Endothelial cell of umbilical vein (primary cell): ENCODE measurements at regions not wholly inside any gene's neighbourhood (a gene's known extent, or its start where the extent isn't known, plus 50 kb on each side); places are given as distances from the start of the nearest gene placed in this dataset.
A peak's percentile ranks its signal among the peaks of the same experiment; 100 is the strongest.

ENCODE experiments used
- BruUV-seq: library from RNA; stranded (reverse); fragments of 400-500 nt; replicated peaks from 2 replicates; lab custom pipeline; 2021; lab: Mats Ljungman, UMichigan
- CTCF ChIA-PET: fragments of 300-600, 350-600 bp; sonication (Branson Sonifier 250); formaldehyde crosslinking; loops from one replicate; lab custom pipeline; 2021; ENCODE audit warnings: antibody characterized with exemption, inconsistent platforms; lab: Charles Lee
- POLR2A ChIA-PET: fragments of 300-600, 350-600 bp; sonication (Branson Sonifier 250); formaldehyde crosslinking; loops from one replicate; lab custom pipeline; 2021; ENCODE audit warnings: antibody characterized with exemption, inconsistent platforms; lab: Charles Lee
- DNase-seq: peaks from one replicate; pipeline ENCODE4 v3.0.0-alpha.2; 2011; ENCODE audit warnings: low read depth, low spot score
- FAIRE-seq: peaks from 2 replicates; lab custom pipeline; 2011; peaks lifted over from hg19 to GRCh38; lab: Jason Lieb, UNC
- H2AFZ ChIP-seq: 2 replicates; pipeline ENCODE4 v1.6.0; 2012; ENCODE audit warnings: low read depth, low read length, control low read depth, inconsistent platforms
- H3K27ac ChIP-seq: 2 replicates; pipeline ENCODE4 v1.5.1; 2011; ENCODE audit warnings: low read depth, mild to moderate bottlenecking, control low read depth, low read length, moderate library complexity; ENCODE audit not compliant: insufficient read depth
- H3K27me3 ChIP-seq, 2 experiments: 2 replicates each; pipeline versions ENCODE4 v1.6.0 to v1.6.1; 2011; ENCODE audit warnings: low read length in 2 of 2, mixed read lengths in 1 of 2; ENCODE audit not compliant: control insufficient read depth in 2 of 2, insufficient read depth in 2 of 2
- H3K36me3 ChIP-seq, 2 experiments: 2 replicates in 1 of 2; 3 replicates in 1 of 2; pipeline ENCODE4 v1.5.1; 2011; ENCODE audit warnings: low read length in 2 of 2, mild to moderate bottlenecking in 1 of 2, moderate library complexity in 1 of 2; ENCODE audit not compliant: control insufficient read depth in 2 of 2, insufficient read depth in 2 of 2; ENCODE audit errors: extremely low read depth in 1 of 2
- H3K4me1 ChIP-seq: 3 replicates; pipeline ENCODE4 v1.5.1; 2011; ENCODE audit warnings: mild to moderate bottlenecking, low read length; ENCODE audit not compliant: control insufficient read depth, insufficient read depth; ENCODE audit errors: extremely low read depth
- H3K4me2 ChIP-seq: 2 replicates; pipeline ENCODE4 v1.6.1; 2011; ENCODE audit warnings: low read length, control low read depth, mixed read lengths; ENCODE audit not compliant: insufficient read depth
- H3K4me3 ChIP-seq, 3 experiments: fragments of 200-600 bp in 1 of 3; sonication (generic), shearing (Covaris generic) in 1 of 3; replicated peaks in 1 of 3; 2 replicates each; pipeline ENCODE4 v1.5.1; 2011 to 2016; ENCODE audit warnings: control low read depth in 3 of 3, low read length in 3 of 3, mild to moderate bottlenecking in 2 of 3, inconsistent platforms in 1 of 3, low read depth in 1 of 3, moderate library complexity in 1 of 3; ENCODE audit not compliant: insufficient read depth in 1 of 3
- H3K79me2 ChIP-seq: 2 replicates; pipeline ENCODE4 v1.6.0; 2012; ENCODE audit warnings: low read length, inconsistent platforms; ENCODE audit not compliant: control insufficient read depth, insufficient read depth
- H3K9ac ChIP-seq: replicated peaks from 2 replicates; pipeline ENCODE3; 2011; ENCODE audit warnings: low read length, control low read depth; ENCODE audit not compliant: insufficient read depth; ENCODE audit errors: extremely low read depth
- H3K9me1 ChIP-seq: replicated peaks from 3 replicates; pipeline ENCODE4 v1.6.0; 2011; ENCODE audit warnings: mild to moderate bottlenecking, low read length; ENCODE audit not compliant: control insufficient read depth, insufficient read depth; ENCODE audit errors: extremely low read depth
- H3K9me3 ChIP-seq: replicated peaks from 2 replicates; pipeline ENCODE4 v1.5.1; 2012; ENCODE audit warnings: low read length, inconsistent platforms; ENCODE audit not compliant: control insufficient read depth, insufficient read depth
- H4K20me1 ChIP-seq: replicated peaks from 2 replicates; pipeline ENCODE3; 2011; ENCODE audit warnings: mild to moderate bottlenecking, low read length; ENCODE audit not compliant: control insufficient read depth, insufficient read depth; ENCODE audit errors: extremely low read depth
- EZH2 ChIP-seq: IDR thresholded peaks from 2 replicates; pipeline ENCODE4 v1.6.1; 2012; ENCODE audit warnings: borderline replicate concordance, low read depth, mild to moderate bottlenecking, moderate library complexity, low read length, inconsistent platforms; ENCODE audit not compliant: severe bottlenecking
- FOS ChIP-seq: IDR thresholded peaks from 2 replicates; pipeline ENCODE4 v1.6.1; 2011; ENCODE audit warnings: mild to moderate bottlenecking, low read length, moderate library complexity, borderline replicate concordance; ENCODE audit not compliant: insufficient read depth
- GATA2 ChIP-seq: IDR thresholded peaks from 2 replicates; pipeline ENCODE4 v1.7.0; 2011; ENCODE audit warnings: low read depth, mild to moderate bottlenecking, moderate library complexity, mixed read lengths, low read length; ENCODE audit not compliant: insufficient read length, insufficient read depth
- JUN ChIP-seq: IDR thresholded peaks from 2 replicates; pipeline ENCODE4 v1.6.1; 2011; ENCODE audit warnings: borderline replicate concordance, low read depth; ENCODE audit not compliant: insufficient read length, insufficient read depth
- MAX ChIP-seq: IDR thresholded peaks from 2 replicates; pipeline ENCODE4 v1.6.1; 2011; ENCODE audit not compliant: insufficient read depth, insufficient read length
- MYC ChIP-seq: IDR thresholded peaks from one replicate; pipeline ENCODE4 v1.6.1; 2011; ENCODE audit warnings: mild to moderate bottlenecking, low read depth, low read length
- POLR2A ChIP-seq: IDR thresholded peaks from 2 replicates; pipeline ENCODE4 v1.6.1; 2012; ENCODE audit warnings: low read depth, mild to moderate bottlenecking, control low read depth, low read length
- POLR2AphosphoS5 ChIP-seq: IDR thresholded peaks from 2 replicates; pipeline ENCODE4 v1.6.1; 2012; ENCODE audit warnings: low read depth, mild to moderate bottlenecking, control low read depth, low read length, moderate library complexity; ENCODE audit not compliant: insufficient read depth
- dilution Hi-C: fragments of 300-500 bp; cut with MboI; formaldehyde crosslinking; loops from one replicate; pipeline ENCODE4 v1.15.0; 2019; ENCODE audit warnings: low sequenced_read_pairs; ENCODE audit not compliant: extremely low pct_ligation_motif_present
- intact Hi-C: fragments of 100-400 bp; cut with micrococcal nuclease; formaldehyde crosslinking; loops from one replicate; pipeline ENCODE4 v1.10.0; 2022
- TF ChIP-seq, protein P1 (sequence below), 2 donors: IDR thresholded peaks; 1 replicate in 1 of 2; 2 replicates in 1 of 2; pipeline ENCODE4 v1.5.1; 2011; ENCODE audit warnings: low read length in 2 of 2, mild to moderate bottlenecking in 2 of 2, moderate library complexity in 2 of 2, control low read depth in 1 of 2, inconsistent platforms in 1 of 2, low read depth in 1 of 2; ENCODE audit not compliant: insufficient read depth in 1 of 2; ENCODE audit errors: extremely low read depth in 1 of 2

DNA sequence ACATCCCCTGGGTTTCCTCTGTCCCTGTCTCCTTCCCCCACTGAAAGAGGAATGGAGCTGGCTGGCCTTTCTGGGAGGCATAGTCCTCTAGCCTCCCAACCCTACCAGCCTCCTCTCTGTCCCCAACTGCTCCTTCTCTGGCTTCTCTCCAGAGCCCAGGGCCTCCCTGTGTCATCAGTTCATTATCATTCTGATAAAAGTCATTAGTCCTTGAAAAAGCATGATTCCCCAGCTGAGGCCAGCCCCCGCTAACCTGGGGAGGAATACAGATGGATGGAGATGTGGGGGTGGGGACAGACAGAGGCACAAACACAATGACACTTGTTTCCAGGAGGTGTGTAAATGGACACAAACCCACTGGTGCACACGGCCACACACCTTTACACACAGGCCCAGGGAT, 73.6 kb upstream of the HSPA9 start:
- intact Hi-C loops = loop anchor here (10.0 kb wide), 1 partner anchor 286 kb away; no protein-coding TSS in a partner anchor
- no TSS peak for BruUV-seq
- Histone ChIP-seq H3K4me2 (no peak overlapping the region), H3K9ac (no peak overlapping the region), H3K9me1 (no peaks in the 10 kb centered on the region), H4K20me1 (no peaks in the 10 kb centered on the region), H3K4me1 (peaks cover 8% of the 10 kb centered on the region), H3K4me3 (no peak overlapping the region), H3K36me3 (no peaks in the 10 kb centered on the region), H3K27me3 (no peaks in the 10 kb centered on the region), H3K9me3 (no peaks in the 10 kb centered on the region), H3K27ac (no peak overlapping the region), H3K79me2 (no peaks in the 10 kb centered on the region), H2AFZ (no peak overlapping the region)
- TF ChIP-seq MYC = no peak
- no peak for TF ChIP-seq JUN
- no peak for TF ChIP-seq EZH2
- no peak for TF ChIP-seq GATA2
- no peak for TF ChIP-seq MAX
- dilution Hi-C loops = no loop called here
- no peak for DNase-seq
- POLR2A ChIA-PET = no interaction called here
- CTCF ChIA-PET = interaction anchor here (0.9 to 1.8 kb wide), 5 partner anchors 44 to 613 kb away, joined by 3 to 7 read pairs (median 4); no protein-coding TSS in a partner anchor
- FAIRE-seq = no peak

DNA sequence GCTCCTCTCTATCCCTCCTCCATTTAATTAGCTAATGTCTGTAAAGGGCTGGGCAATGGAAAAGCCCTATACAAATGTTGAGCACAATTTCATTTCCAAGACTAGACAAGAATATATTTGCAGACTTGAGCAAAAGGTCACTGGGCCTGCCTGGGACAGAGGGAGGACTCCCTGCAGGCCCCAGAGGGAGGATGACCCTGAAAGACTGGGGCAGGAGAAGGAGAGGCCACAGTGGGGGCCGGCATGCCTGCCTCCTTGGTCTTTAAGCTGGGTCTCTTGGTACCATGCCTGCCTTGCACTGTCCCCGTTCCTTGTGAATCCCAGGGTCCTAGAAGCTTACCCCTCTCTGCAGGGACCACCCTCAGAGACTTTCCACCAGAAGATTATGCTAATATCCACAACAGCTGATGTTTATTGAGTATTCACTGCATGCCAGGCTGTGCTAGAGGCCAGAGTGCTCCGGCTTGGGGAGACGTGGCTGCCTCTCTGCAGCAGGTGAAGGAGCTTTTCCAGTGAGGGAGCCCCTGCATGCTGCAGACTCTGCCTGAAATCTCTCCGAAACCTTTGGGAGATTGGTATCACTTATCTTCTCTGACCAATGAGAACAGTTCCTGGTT, 72.7 kb upstream of the HSPA9 start:
- H3K4me1 ChIP-seq = peaks cover 8% of the 10 kb centered on the region
- intact Hi-C loops (loop anchor here (10.0 kb wide), 1 partner anchor 287 kb away; no protein-coding TSS in a partner anchor), dilution Hi-C loops (no loop called here)
- BruUV-seq = no TSS peak
- FAIRE-seq (peak; percentile 42), DNase-seq (no peak)
- no peaks in the 10 kb centered on the region for H3K9me3 ChIP-seq
- TF ChIP-seq GATA2 = no peak
- TF ChIP-seq, protein P1, sequence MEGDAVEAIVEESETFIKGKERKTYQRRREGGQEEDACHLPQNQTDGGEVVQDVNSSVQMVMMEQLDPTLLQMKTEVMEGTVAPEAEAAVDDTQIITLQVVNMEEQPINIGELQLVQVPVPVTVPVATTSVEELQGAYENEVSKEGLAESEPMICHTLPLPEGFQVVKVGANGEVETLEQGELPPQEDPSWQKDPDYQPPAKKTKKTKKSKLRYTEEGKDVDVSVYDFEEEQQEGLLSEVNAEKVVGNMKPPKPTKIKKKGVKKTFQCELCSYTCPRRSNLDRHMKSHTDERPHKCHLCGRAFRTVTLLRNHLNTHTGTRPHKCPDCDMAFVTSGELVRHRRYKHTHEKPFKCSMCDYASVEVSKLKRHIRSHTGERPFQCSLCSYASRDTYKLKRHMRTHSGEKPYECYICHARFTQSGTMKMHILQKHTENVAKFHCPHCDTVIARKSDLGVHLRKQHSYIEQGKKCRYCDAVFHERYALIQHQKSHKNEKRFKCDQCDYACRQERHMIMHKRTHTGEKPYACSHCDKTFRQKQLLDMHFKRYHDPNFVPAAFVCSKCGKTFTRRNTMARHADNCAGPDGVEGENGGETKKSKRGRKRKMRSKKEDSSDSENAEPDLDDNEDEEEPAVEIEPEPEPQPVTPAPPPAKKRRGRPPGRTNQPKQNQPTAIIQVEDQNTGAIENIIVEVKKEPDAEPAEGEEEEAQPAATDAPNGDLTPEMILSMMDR (IDR thresholded peaks at IDR 0.05; ENCODE audit: extremely low read depth in 1 of 2, insufficient read depth in 1 of 2, low read depth in 1 of 2, low read length in 2 of 2) = no peak
- no peak for TF ChIP-seq MYC
- no peak for TF ChIP-seq FOS
- no peak for TF ChIP-seq EZH2
- TF ChIP-seq POLR2A = no peak
- TF ChIP-seq MAX = no peak
- TF ChIP-seq JUN = no peak
- no peak for TF ChIP-seq POLR2AphosphoS5
- H3K36me3 ChIP-seq = no peaks in the 10 kb centered on the region
- H2AFZ ChIP-seq = no peak overlapping the region
- no peak overlapping the region for H3K27ac ChIP-seq
- H3K79me2 ChIP-seq = no peaks in the 10 kb centered on the region
- no peak overlapping the region for H3K4me2 ChIP-seq
- no peak overlapping the region for H3K9ac ChIP-seq
- no peaks in the 10 kb centered on the region for H3K9me1 ChIP-seq
- H3K27me3 ChIP-seq = no peaks in the 10 kb centered on the region
- CTCF ChIA-PET = interaction anchor here (0.6 to 1.8 kb wide), 6 partner anchors 69 to 615 kb away, joined by 3 to 7 read pairs (median 4); no protein-coding TSS in a partner anchor
- POLR2A ChIA-PET = no interaction called here
- no peak overlapping the region for H3K4me3 ChIP-seq
- no peaks in the 10 kb centered on the region for H4K20me1 ChIP-seq
